HFFc6 (cell line): ENCODE measurements at regions not wholly inside any gene's neighbourhood (a gene's known extent, or its start where the extent isn't known, plus 50 kb on each side); places are given as distances from the start of the nearest gene placed in this dataset.

Source experiments
- DNase-seq: peaks from one replicate; pipeline ENCODE4 v3.0.0-alpha.2; 2018
- H3K27ac Mint-ChIP-seq: 2 replicates; pipeline ENCODE4 v1.8.0; 2020; ENCODE audit warnings: mild to moderate bottlenecking, mixed read lengths
- H3K27me3 Mint-ChIP-seq: 2 replicates; pipeline ENCODE4 v1.8.0; 2021; ENCODE audit warnings: mild to moderate bottlenecking, moderate library complexity, mixed read lengths; ENCODE audit not compliant: insufficient read depth
- H3K36me3 Mint-ChIP-seq: 2 replicates; pipeline ENCODE4 v1.8.0; 2021; ENCODE audit warnings: low read depth, mixed read lengths
- H3K4me1 Mint-ChIP-seq: 2 replicates; pipeline ENCODE4 v1.8.0; 2020; ENCODE audit warnings: low read depth, mixed read lengths
- H3K4me3 Mint-ChIP-seq: 2 replicates; pipeline ENCODE4 v1.8.0; 2020; ENCODE audit warnings: mild to moderate bottlenecking, moderate library complexity, mixed read lengths
- H3K9me3 Mint-ChIP-seq: 2 replicates; pipeline ENCODE4 v1.8.0; 2020; ENCODE audit warnings: mild to moderate bottlenecking, mixed read lengths
- CTCF ChIP-seq: fragments of 200-600 bp; sonication (generic); IDR thresholded peaks from 2 replicates; pipeline ENCODE4 v1.5.0; 2021; ENCODE audit warnings: antibody characterized with exemption, mild to moderate bottlenecking

DNA sequence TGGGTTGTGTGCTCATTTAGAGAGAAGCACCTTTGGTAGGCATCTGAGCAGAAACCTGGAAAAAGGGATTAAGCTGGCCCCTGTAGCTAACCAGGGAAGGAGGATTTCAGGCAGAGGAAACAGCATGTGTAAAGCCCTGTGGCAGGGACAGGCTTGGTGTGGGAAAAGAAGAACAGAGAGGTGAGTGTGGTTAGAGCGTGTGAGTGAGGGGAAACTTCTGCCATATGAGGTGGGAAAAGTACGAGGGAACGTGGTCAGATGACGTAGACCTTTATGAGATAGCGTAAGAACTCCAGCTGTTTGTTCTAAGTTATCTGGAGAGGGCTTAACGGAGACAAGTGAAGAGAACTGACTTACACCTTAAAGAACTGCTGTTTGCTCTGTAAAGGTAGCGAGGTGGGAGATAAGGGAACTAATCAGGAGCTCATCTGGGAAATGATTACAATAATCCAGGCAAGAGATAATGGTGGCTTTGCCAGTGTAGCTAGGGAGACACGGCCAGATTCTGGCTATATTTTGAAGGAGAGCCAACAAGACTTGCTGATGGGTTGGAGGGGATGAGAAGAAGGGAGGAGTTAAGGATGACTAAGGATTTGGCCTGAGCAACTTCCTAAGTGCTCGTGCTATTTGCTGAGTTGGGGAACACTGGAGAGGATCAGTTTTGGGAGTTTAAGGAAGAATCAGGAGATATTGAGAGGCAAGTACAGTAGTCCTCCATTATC, 234.0 kb downstream of the ETNK1 start:
- no peak for DNase-seq
- Mint-ChIP-seq H3K27me3 (no peaks in the 10 kb centered on the region; the same call in 1 of the 2 replicates), H3K36me3 (no peaks in the 10 kb centered on the region), H3K4me1 (no peaks in the 10 kb centered on the region), H3K9me3 (no peaks in the 10 kb centered on the region), H3K27ac (no peak overlapping the region), H3K4me3 (no peak overlapping the region)
- no peak for TF ChIP-seq CTCF

- no peaks in the 10 kb centered on the region for H3K9me3 Mint-ChIP-seq
- TF ChIP-seq CTCF: no peak
- H3K4me3 Mint-ChIP-seq: no peak overlapping the region
- no peaks in the 10 kb centered on the region; the same call in 1 of the 2 replicates for H3K27me3 Mint-ChIP-seq
- H3K27ac Mint-ChIP-seq: no peak overlapping the region
- DNase-seq: no peak
- H3K36me3 Mint-ChIP-seq: no peaks in the 10 kb centered on the region
- H3K4me1 Mint-ChIP-seq: no peaks in the 10 kb centered on the region
These were observed 236.0 kb downstream of the ETNK1 start for GRCh38 chr12:22860926-22861325.

- H3K27me3 Mint-ChIP-seq: no peaks in the 10 kb centered on the region
- H3K4me1 Mint-ChIP-seq: no peaks in the 10 kb centered on the region
- no peak for TF ChIP-seq CTCF
- no peak for DNase-seq
- H3K27ac Mint-ChIP-seq: no peak overlapping the region
- H3K4me3 Mint-ChIP-seq: no peak overlapping the region
- H3K9me3 Mint-ChIP-seq: no peaks in the 10 kb centered on the region
- H3K36me3 Mint-ChIP-seq: no peaks in the 10 kb centered on the region
These were observed 240.9 kb downstream of the ETNK1 start for GRCh38 chr12:22865822-22866221.

GRCh38 chr12:22866406-22866805, 241.4 kb downstream of the ETNK1 start:
- Mint-ChIP-seq H3K36me3 (no peaks in the 10 kb centered on the region), H3K27ac (no peak overlapping the region), H3K4me3 (no peak overlapping the region), H3K9me3 (no peaks in the 10 kb centered on the region), H3K27me3 (no peaks in the 10 kb centered on the region), H3K4me1 (no peaks in the 10 kb centered on the region)
- no peak for TF ChIP-seq CTCF
- no peak for DNase-seq

DNA sequence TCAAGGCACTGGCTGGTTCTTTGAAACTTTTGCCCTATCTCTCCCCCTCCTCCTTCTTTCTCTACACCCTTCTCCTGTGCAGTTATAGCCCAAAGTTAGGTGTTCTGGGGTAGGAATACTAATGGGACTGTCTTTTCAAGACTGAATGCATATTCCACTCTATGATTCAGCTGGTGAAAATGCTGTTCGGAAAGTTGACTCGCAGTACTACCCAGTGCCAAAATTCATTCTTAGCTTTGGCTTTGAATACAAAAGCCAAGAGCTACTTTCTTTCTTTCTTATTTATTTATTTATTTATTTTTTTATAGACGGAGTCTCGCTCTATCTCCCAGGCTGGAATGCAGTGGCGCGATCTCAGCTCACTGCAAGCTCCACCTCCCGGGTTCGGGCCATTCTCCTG, 249.2 kb downstream of the ETNK1 start:
- Mint-ChIP-seq H3K27me3 (no peaks in the 10 kb centered on the region), H3K36me3 (no peaks in the 10 kb centered on the region), H3K4me1 (no peaks in the 10 kb centered on the region), H3K4me3 (no peak overlapping the region), H3K9me3 (peaks cover 9% of the 10 kb centered on the region; the same call in 1 of the 2 replicates), H3K27ac (no peak overlapping the region)
- no peak for TF ChIP-seq CTCF
- no peak for DNase-seq
